ENCODE measurements at regions not wholly inside any gene's neighbourhood (a gene's known extent, or its start where the extent isn't known, plus 50 kb on each side); places are given as distances from the start of the nearest gene placed in this dataset.

GRCh38 chr6:113684382-113684901, 172.7 kb upstream of the MARCKS start:
- Histone ChIP-seq H3K27ac (ENCODE audit: low read length) (no peak overlapping the region), H3K9me3 (ENCODE audit: control insufficient read depth, insufficient read depth, low read depth, low read length) (no peaks in the 10 kb centered on the region), H3K36me3 (ENCODE audit: control insufficient read depth, insufficient read depth, low read length) (no peaks in the 10 kb centered on the region), H3K4me1 (ENCODE audit: control insufficient read depth, insufficient read depth, low read length) (no peaks in the 10 kb centered on the region), H3K4me3 (ENCODE audit: low read depth in 2 of 2, low read length in 2 of 2) (no peak overlapping the region), H3K27me3 (ENCODE audit: control insufficient read depth, insufficient read depth, low read length) (no peaks in the 10 kb centered on the region)
- BruUV-seq (replicated peaks), result no TSS peak
- DNase-seq (ENCODE audit: low read depth, low spot score), result no peak
- TF ChIP-seq TCF7L2 (IDR thresholded peaks at IDR 0.05; ENCODE audit: low read depth, low read length) (no peak), CTCF (IDR thresholded peaks at IDR 0.05) (no peak), POLR2AphosphoS5 (IDR thresholded peaks at IDR 0.05; ENCODE audit: low read depth, low read length) (no peak), SIN3A (IDR thresholded peaks at IDR 0.05; ENCODE audit: borderline replicate concordance, insufficient read depth, low read depth, low read length) (no peak), REST (IDR thresholded peaks at IDR 0.05; ENCODE audit: insufficient read depth in 1 of 2, low read depth in 2 of 2, low read length in 1 of 2) (no peak)
- ATAC-seq, result no peak
- POLR2A ChIA-PET, result no interaction called here
- in situ Hi-C loops (cut with HindIII; ENCODE audit: low pct_unique_long_range_greater_than_20kb, low sequenced_read_pairs) (no loop called here), intact Hi-C loops (cut with micrococcal nuclease; ENCODE audit: unreplicated experiment) (no loop called here)
- CTCF ChIA-PET, result no interaction called here

GRCh38 chr6:113686049-113686448, 171.1 kb upstream of the MARCKS start:
- Histone ChIP-seq H3K27me3 (ENCODE audit: control insufficient read depth, insufficient read depth, low read length) (no peaks in the 10 kb centered on the region), H3K36me3 (ENCODE audit: control insufficient read depth, insufficient read depth, low read length) (no peaks in the 10 kb centered on the region), H3K4me3 (ENCODE audit: low read depth in 2 of 2, low read length in 2 of 2) (no peak overlapping the region), H3K4me1 (ENCODE audit: control insufficient read depth, insufficient read depth, low read length) (no peaks in the 10 kb centered on the region), H3K9me3 (ENCODE audit: control insufficient read depth, insufficient read depth, low read depth, low read length) (no peaks in the 10 kb centered on the region), H3K27ac (ENCODE audit: low read length) (no peak overlapping the region)
- no TSS peak for BruUV-seq (replicated peaks)
- intact Hi-C loops (cut with micrococcal nuclease; ENCODE audit: unreplicated experiment) (no loop called here), in situ Hi-C loops (cut with HindIII; ENCODE audit: low pct_unique_long_range_greater_than_20kb, low sequenced_read_pairs) (no loop called here)
- ChIA-PET POLR2A (interaction anchor here (0.7 kb wide), 1 partner anchor 269 kb away, joined by 3 read pairs; no protein-coding TSS in a partner anchor), CTCF (no interaction called here)
- TF ChIP-seq TCF7L2 (IDR thresholded peaks at IDR 0.05; ENCODE audit: low read depth, low read length) (no peak), REST (IDR thresholded peaks at IDR 0.05; ENCODE audit: insufficient read depth in 1 of 2, low read depth in 2 of 2, low read length in 1 of 2) (no peak), SIN3A (IDR thresholded peaks at IDR 0.05; ENCODE audit: borderline replicate concordance, insufficient read depth, low read depth, low read length) (no peak), POLR2AphosphoS5 (IDR thresholded peaks at IDR 0.05; ENCODE audit: low read depth, low read length) (no peak), CTCF (IDR thresholded peaks at IDR 0.05) (no peak)
- no peak for DNase-seq (ENCODE audit: low read depth, low spot score)
- ATAC-seq, result no peak
